VCaP (cell line): ENCODE measurements at regions not wholly inside any gene's neighbourhood (a gene's known extent, or its start where the extent isn't known, plus 50 kb on each side); places are given as distances from the start of the nearest gene placed in this dataset.

Experiments
- H3K27ac ChIP-seq: fragments of 450-650 bp; 2 replicates; pipeline ENCODE4 v1.5.1; 2017
- TF ChIP-seq, protein P1 (sequence below): fragments of 450-650 bp; conservative IDR thresholded peaks from 2 replicates; pipeline ENCODE4 v1.5.1; 2017; ENCODE audit warnings: mild to moderate bottlenecking, moderate library complexity

DNA sequence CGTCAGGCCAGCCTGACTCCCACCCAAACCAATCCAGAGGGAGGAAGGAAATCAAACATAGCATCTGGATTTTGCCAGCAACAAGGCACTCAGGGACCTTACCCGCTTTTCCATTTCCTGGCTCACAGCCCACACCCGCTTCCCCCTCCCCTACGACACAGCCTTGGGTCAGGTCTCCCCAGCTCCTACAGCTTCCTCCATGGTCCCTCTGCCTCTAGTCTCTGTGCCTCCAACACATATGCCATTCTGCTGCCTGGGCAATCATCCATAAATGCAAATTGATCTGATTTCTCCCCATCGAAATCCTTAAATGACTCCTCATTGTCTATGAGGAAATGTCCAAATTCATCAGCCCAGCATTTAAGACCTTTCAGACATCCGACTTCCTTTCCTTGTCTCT lies 53.2 kb upstream of the CUX1 start:
- no peak overlapping the region for H3K27ac ChIP-seq
- TF ChIP-seq, protein P1, sequence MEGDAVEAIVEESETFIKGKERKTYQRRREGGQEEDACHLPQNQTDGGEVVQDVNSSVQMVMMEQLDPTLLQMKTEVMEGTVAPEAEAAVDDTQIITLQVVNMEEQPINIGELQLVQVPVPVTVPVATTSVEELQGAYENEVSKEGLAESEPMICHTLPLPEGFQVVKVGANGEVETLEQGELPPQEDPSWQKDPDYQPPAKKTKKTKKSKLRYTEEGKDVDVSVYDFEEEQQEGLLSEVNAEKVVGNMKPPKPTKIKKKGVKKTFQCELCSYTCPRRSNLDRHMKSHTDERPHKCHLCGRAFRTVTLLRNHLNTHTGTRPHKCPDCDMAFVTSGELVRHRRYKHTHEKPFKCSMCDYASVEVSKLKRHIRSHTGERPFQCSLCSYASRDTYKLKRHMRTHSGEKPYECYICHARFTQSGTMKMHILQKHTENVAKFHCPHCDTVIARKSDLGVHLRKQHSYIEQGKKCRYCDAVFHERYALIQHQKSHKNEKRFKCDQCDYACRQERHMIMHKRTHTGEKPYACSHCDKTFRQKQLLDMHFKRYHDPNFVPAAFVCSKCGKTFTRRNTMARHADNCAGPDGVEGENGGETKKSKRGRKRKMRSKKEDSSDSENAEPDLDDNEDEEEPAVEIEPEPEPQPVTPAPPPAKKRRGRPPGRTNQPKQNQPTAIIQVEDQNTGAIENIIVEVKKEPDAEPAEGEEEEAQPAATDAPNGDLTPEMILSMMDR, result no peak

DNA sequence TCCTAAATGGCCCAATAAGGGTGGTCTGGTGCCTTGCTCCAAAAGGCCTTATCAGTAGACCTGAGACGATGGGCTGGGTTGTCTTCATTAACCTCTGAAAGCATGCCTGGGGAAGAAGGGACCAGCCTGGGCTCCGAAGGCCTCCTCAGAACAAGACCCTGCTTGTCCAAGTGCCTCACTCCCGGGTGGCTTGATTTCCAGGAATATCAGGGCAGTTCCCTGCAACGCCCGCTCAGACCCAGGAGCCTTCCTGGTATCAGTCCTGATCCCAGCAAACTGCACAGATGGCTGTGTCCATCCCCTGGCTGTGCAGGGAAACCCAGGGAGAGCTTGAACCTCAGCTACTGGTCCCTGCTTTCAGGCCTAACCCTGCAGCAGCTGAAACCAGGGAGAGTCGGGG lies 49.9 kb upstream of the CUX1 start:
- no peak overlapping the region for H3K27ac ChIP-seq

More for the DNA sequence above, 49.9 kb upstream of the CUX1 start:
- TF ChIP-seq, protein P1, result no peak
